Hematopoietic multipotent progenitor cell treated with erythropoietin and hydrocortisone succinate and interleukin-3 and kit ligand, for 15 days (in vitro differentiated cells): ENCODE measurements at regions not wholly inside any gene's neighbourhood (a gene's known extent, or its start where the extent isn't known, plus 50 kb on each side); places are given as distances from the start of the nearest gene placed in this dataset.

Experiments used
- DNase-seq: peaks from one replicate; pipeline ENCODE4 v3.0.0-alpha.2; 2015; ENCODE audit warnings: low spot score

- no peak for DNase-seq
Observed at GRCh38 chr2:78023356-78023755, 501.2 kb upstream of the LRRTM4 start.

GRCh38 chr2:78024996-78025395 lies 502.8 kb upstream of the LRRTM4 start:
- DNase-seq = no peak

GRCh38 chr2:78029392-78029995 lies 507.3 kb upstream of the LRRTM4 start:
- no peak for DNase-seq

GRCh38 chr2:78034706-78035105 lies 512.5 kb upstream of the LRRTM4 start:
- DNase-seq = no peak

- no peak for DNase-seq
Observed at GRCh38 chr2:78035804-78036203, 513.6 kb upstream of the LRRTM4 start.

- DNase-seq = no peak
Observed at GRCh38 chr2:78051480-78051879, 529.3 kb upstream of the LRRTM4 start.

GRCh38 chr2:78056976-78057375 lies 534.8 kb upstream of the LRRTM4 start:
- no peak for DNase-seq

GRCh38 chr2:78061301-78061700 lies 539.1 kb upstream of the LRRTM4 start:
- no peak for DNase-seq

GRCh38 chr2:78061732-78062131 lies 539.6 kb upstream of the LRRTM4 start:
- no peak for DNase-seq

- no peak for DNase-seq
Observed at GRCh38 chr2:78063246-78064020, 541.3 kb upstream of the LRRTM4 start.

- DNase-seq = no peak
Observed at GRCh38 chr2:78065366-78065765, 543.2 kb upstream of the LRRTM4 start.

- DNase-seq = no peak
Observed at GRCh38 chr2:78068808-78069207, 546.6 kb upstream of the LRRTM4 start.

GRCh38 chr2:78070693-78071092 lies 548.5 kb upstream of the LRRTM4 start:
- no peak for DNase-seq

GRCh38 chr2:78077633-78078032 lies 555.5 kb upstream of the LRRTM4 start:
- DNase-seq = no peak

- DNase-seq = no peak
Observed at GRCh38 chr2:78082555-78082954, 560.4 kb upstream of the LRRTM4 start.

- no peak for DNase-seq
Observed at GRCh38 chr2:78093436-78093835, 571.3 kb upstream of the LRRTM4 start.

- DNase-seq = no peak
Observed at GRCh38 chr2:78109272-78109671, 587.1 kb upstream of the LRRTM4 start.

GRCh38 chr2:78115291-78115690 lies 593.1 kb upstream of the LRRTM4 start:
- no peak for DNase-seq

GRCh38 chr2:78118037-78118436 lies 595.9 kb upstream of the LRRTM4 start:
- DNase-seq = no peak

- no peak for DNase-seq
Observed at GRCh38 chr2:78120275-78120674, 598.1 kb upstream of the LRRTM4 start.

GRCh38 chr2:78125042-78125441 lies 602.9 kb upstream of the LRRTM4 start:
- no peak for DNase-seq

GRCh38 chr2:78127424-78127823 lies 605.2 kb upstream of the LRRTM4 start:
- no peak for DNase-seq

- DNase-seq = no peak
Observed at GRCh38 chr2:78132391-78133370, 610.5 kb upstream of the LRRTM4 start.
